Testis (tissue), 2 donors: ENCODE measurements at regions not wholly inside any gene's neighbourhood (a gene's known extent, or its start where the extent isn't known, plus 50 kb on each side); places are given as distances from the start of the nearest gene placed in this dataset.

ENCODE experiments used
- DNase-seq: peaks from one replicate; pipeline ENCODE4 v3.0.0-alpha.2; 2019
- H3K27ac ChIP-seq, 2 donors: fragments of 200-600 bp; sonication (generic); one replicate each; pipeline ENCODE4 v1.5.1; 2019
- H3K27me3 ChIP-seq: fragments of 200-600 bp; sonication (generic); one replicate; pipeline ENCODE4 v1.5.1; 2019
- H3K36me3 ChIP-seq: fragments of 200-600 bp; sonication (generic); one replicate; pipeline ENCODE4 v1.5.1; 2017; ENCODE audit warnings: low read depth; ENCODE audit errors: missing control alignments
- H3K4me1 ChIP-seq: fragments of 200-600 bp; sonication (generic); one replicate; pipeline ENCODE4 v1.5.1; 2019
- H3K4me3 ChIP-seq, 2 donors: fragments of 200-600 bp; sonication (generic); one replicate each; pipeline ENCODE4 v1.5.1; 2017 to 2019
- H3K9me3 ChIP-seq: fragments of 200-600 bp; sonication (generic); one replicate; pipeline ENCODE4 v1.5.1; 2017
- POLR2A ChIP-seq: fragments of 450-650 bp; IDR thresholded peaks from one replicate; pipeline ENCODE4 v1.6.1; 2017; ENCODE audit warnings: antibody characterized with exemption, mild to moderate bottlenecking, moderate library complexity
- WGBS, 2 donors: methylation state at CpG; one replicate each; pipeline ENCODE4 v1.1.5; 2018; 5-methylcytosine and 5-hydroxymethylcytosine counted together
- intact Hi-C: fragments of 100-400 bp; cut with DNase I; formaldehyde crosslinking; loops from one replicate; pipeline ENCODE4 v1.15.1; 2023; ENCODE audit warnings: low total_unique reads
- TF ChIP-seq, protein P1 (sequence below), 3 experiments: fragments of 450-650 bp in 2 of 3; fragments of 200-600 bp in 1 of 3; sonication (generic) in 1 of 3; IDR thresholded peaks; one replicate each; pipeline ENCODE4 v1.5.1; 2016 to 2019; ENCODE audit warnings: antibody characterized with exemption in 3 of 3, mild to moderate bottlenecking in 2 of 3, moderate library complexity in 1 of 3

DNA sequence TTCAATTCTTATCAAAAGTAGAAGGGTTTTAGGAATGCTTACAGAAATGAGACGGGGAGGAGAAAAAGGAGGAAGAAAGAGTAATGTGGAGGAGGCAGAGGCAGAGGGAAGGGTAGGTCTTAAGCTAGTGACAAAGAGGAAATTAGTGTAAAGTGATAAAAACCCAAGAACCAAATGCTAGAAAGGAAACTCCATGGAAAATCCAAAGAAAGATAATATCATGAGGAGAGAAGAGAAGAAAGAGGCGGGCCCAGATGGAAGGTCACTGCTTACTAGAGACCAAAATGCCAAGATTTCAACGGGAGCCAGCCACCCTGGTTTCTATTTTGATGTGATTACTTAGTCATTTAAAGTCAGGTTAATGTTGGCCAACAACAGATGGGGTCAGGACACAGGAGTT is 68.6 kb upstream of the IL12B start:
- WGBS, 2 donors = 67% methylated on average over 3 of the region's 3 CpGs
- TF ChIP-seq POLR2A = no peak
- TF ChIP-seq, protein P1, sequence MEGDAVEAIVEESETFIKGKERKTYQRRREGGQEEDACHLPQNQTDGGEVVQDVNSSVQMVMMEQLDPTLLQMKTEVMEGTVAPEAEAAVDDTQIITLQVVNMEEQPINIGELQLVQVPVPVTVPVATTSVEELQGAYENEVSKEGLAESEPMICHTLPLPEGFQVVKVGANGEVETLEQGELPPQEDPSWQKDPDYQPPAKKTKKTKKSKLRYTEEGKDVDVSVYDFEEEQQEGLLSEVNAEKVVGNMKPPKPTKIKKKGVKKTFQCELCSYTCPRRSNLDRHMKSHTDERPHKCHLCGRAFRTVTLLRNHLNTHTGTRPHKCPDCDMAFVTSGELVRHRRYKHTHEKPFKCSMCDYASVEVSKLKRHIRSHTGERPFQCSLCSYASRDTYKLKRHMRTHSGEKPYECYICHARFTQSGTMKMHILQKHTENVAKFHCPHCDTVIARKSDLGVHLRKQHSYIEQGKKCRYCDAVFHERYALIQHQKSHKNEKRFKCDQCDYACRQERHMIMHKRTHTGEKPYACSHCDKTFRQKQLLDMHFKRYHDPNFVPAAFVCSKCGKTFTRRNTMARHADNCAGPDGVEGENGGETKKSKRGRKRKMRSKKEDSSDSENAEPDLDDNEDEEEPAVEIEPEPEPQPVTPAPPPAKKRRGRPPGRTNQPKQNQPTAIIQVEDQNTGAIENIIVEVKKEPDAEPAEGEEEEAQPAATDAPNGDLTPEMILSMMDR (IDR thresholded peaks at IDR 0.05) = no peak
- no peak for DNase-seq
- Histone ChIP-seq H3K9me3 (no peaks in the 10 kb centered on the region), H3K4me3 (no peak overlapping the region), H3K4me1 (no peaks in the 10 kb centered on the region), H3K27me3 (no peaks in the 10 kb centered on the region), H3K36me3 (no peaks in the 10 kb centered on the region), H3K27ac (no peak overlapping the region)
- intact Hi-C loops = no loop called here

DNA sequence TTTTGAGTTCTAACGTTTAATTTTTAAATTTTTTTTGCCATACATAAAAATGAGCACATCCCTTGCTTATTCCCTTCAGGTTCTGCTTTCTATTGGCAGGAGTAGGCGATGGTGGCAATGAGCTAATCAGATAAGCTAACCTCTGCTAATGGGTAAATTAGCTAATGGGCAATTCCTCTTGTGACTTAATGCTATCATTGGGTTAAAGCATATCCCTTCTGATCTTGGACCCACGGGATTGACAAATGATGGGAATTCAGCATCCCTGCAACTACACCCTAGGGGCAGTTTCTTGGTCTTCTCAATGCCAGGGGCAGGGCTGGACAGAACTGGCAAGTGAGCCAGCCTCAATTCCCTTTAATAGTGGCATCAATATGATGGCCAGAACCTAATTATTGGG is 70.2 kb upstream of the IL12B start:
- no peak overlapping the region for H3K4me3 ChIP-seq

DNA sequence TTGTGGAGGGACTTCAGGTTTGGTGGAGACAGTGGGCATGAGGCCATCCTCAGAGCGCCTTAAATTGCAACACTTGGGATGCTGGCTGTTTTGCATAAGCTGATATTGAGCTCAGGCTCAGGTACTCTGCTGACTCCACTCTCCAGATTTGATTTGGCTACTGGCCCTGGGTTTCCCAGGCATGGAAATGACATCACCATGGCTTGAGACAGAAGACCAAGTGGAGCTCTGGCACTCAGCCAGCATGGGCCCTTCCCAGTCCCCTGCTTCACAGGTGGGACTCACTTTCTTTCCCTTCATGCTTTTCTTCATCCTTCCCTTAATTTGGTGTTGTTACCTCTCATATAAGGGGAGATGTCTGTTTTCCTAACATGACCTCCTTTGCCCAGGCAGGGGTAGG is 72.0 kb upstream of the IL12B start:
- Histone ChIP-seq H3K9me3 (no peaks in the 10 kb centered on the region), H3K27ac (no peak overlapping the region), H3K27me3 (no peaks in the 10 kb centered on the region), H3K4me1 (no peaks in the 10 kb centered on the region), H3K36me3 (no peaks in the 10 kb centered on the region), H3K4me3 (no peak overlapping the region)
- WGBS, 2 donors = 88 to 93% methylated on average over 1 of the region's 1 CpG
- intact Hi-C loops = no loop called here
- no peak for DNase-seq
- TF ChIP-seq, protein P1 (IDR thresholded peaks at IDR 0.05) = no peak
- TF ChIP-seq POLR2A = no peak

More for the DNA sequence above, 70.2 kb upstream of the IL12B start:
- intact Hi-C loops = no loop called here
- DNase-seq = no peak
- Histone ChIP-seq H3K4me1 (no peaks in the 10 kb centered on the region), H3K27me3 (no peaks in the 10 kb centered on the region), H3K9me3 (no peaks in the 10 kb centered on the region), H3K36me3 (no peaks in the 10 kb centered on the region), H3K27ac (no peak overlapping the region)
- 77% methylated on average over 3 of the region's 3 CpGs for WGBS, 2 donors
- TF ChIP-seq, protein P1 (IDR thresholded peaks at IDR 0.05) = no peak
- no peak for TF ChIP-seq POLR2A

DNA sequence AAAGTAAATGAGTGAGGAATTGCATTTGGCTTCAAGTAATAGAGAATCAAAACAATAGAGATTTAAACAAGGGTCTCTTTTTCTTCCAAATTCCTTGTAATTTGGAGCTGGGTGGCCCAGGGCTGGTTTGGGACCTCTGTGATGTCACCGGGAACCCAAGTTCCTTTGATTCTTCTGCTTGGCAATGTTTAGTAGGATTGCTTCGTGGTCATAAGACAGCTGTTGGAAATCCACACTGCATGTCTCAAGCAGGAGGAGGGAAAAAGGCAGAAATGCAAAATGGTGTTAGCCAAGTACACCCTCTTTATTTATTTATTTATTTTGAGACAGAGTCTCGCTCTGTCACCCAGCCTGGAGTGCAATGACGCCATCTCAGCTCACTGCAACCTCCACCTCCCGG is 72.6 kb upstream of the IL12B start:
- no peaks in the 10 kb centered on the region for H3K9me3 ChIP-seq
- no peak overlapping the region for H3K4me3 ChIP-seq
- no peak for DNase-seq
- WGBS, 2 donors = 84 to 90% methylated on average over 5 of the region's 5 CpGs
- H3K27ac ChIP-seq = no peak overlapping the region
- TF ChIP-seq POLR2A = no peak
- TF ChIP-seq, protein P1 (IDR thresholded peaks at IDR 0.05) = no peak
- H3K36me3 ChIP-seq = no peaks in the 10 kb centered on the region
- H3K4me1 ChIP-seq = no peaks in the 10 kb centered on the region
- H3K27me3 ChIP-seq = no peaks in the 10 kb centered on the region
- intact Hi-C loops = no loop called here

DNA sequence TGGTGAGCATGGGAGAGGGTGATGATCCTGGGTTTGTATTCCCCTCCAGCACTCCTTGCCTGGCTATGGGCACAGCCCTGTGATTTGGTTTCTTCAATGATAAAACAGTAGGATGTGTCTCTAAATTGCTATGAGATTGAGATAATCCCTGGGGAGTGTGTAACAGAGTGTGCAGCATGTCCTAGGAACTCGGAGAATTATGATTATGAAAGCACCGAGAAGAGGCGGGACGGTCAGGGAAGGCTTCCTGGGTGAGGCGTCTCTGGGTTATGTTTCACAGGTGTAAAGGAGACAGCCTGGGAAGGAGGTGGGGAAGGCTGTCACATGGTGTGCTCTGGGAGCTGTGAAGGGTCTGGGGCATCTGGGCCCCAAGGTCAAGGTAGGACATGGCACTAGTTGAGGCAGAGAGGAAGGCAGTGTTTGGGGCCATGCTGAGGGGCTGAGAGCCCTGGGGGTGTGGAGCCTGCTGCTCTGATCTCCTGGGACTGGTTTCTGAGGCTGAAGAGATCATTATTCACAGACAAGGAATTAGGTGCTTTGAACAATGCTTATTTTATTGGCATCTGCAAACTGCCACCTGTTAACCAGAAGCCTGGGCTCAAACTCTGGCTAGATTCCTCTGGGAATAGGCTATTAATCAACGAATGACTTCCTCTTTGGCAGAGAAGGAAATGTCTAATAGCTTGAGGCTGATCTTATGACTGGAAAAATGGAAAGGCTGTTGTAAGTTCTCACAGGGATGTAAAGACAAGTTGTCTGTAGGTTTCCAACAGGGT is 73.8 kb upstream of the IL12B start:
- H3K9me3 ChIP-seq = no peaks in the 10 kb centered on the region
- intact Hi-C loops = no loop called here
- H3K4me3 ChIP-seq = no peak overlapping the region
- no peak for DNase-seq
- no peak overlapping the region for H3K27ac ChIP-seq
- no peaks in the 10 kb centered on the region for H3K36me3 ChIP-seq
- H3K4me1 ChIP-seq = no peaks in the 10 kb centered on the region
- no peaks in the 10 kb centered on the region for H3K27me3 ChIP-seq
- 45 to 51% methylated on average over 6 of the region's 6 CpGs for WGBS, 2 donors
- TF ChIP-seq, protein P1 (IDR thresholded peaks at IDR 0.05) = no peak
- TF ChIP-seq POLR2A = no peak
